NCI-H128 (cell line): ENCODE measurements at regions not wholly inside any gene's neighbourhood (a gene's known extent, or its start where the extent isn't known, plus 50 kb on each side); places are given as distances from the start of the nearest gene placed in this dataset.

Experiments
- DNase-seq: peaks from one replicate; lab custom pipeline; 2025; ENCODE audit not compliant: unreplicated experiment; lab: John Stamatoyannopoulos, UW

DNA sequence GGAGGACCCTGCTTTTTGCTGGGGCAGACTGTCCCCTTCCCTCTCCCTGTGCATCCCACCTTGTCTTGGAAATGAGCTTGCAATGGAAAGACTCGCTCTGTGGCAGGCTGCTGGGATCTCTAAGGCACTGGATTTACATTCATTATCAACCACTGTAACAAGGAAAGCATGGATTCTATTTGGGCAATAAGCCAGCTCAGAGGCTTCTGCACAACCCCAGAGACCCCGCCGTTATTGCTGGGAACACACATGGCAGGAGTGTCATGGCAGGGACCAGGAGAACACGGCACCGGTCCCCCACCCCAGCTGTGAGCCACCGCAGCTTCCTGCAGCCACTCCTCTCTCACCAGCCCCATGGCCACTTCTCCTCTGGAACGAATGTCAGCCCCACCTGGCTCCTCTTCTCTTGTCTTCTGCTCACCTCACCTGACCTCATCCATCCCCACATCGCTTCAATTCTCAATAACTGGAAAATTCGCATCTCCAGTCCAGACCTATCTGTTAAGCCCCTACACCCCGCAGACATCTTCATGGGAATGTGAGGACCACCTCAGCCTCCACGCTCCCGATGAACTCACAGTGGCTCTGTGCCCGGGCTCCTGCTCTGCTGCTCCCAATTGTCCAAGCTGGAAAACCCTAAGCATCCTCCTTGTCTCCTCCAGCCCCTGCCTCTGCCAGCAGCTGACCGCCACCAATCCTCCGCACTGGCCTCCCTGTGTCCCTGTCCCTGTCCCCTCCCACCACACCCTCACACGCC lies 181.5 kb downstream of the USP12 start:
- DNase-seq: no peak

DNA sequence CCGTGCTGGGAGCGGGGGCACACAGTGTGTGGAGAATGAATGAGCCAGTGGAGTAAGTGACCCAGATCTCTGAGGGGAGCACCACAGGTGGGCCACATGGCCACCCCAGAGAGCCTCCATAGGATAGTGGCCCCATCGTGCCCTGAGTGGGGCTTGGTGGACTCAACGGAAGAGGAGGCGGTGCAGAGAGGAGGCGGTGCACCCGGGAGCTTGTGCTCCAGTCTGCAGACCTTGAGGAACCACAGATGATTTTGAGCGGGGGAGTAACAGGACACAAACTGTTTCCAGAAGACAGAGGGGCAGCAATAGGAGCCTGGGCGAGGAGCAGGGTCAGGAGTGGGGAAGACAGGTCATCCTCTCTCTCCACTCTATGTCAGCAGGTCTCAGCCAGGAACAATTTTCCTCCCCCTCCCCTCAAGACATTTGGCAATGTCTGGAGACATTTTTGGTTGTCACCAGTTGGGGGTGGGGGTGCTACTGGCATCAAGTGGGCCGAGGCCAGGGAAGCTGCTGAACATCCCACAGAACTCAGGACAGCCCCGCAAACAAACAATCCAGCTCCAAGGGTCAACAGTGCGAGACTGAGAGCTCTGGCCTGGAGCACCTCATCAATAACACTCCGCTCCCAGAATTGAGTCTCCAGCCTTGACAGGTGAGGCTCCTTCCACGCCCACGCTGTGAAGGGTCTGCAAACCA lies 182.2 kb downstream of the USP12 start:
- no peak for DNase-seq

DNA sequence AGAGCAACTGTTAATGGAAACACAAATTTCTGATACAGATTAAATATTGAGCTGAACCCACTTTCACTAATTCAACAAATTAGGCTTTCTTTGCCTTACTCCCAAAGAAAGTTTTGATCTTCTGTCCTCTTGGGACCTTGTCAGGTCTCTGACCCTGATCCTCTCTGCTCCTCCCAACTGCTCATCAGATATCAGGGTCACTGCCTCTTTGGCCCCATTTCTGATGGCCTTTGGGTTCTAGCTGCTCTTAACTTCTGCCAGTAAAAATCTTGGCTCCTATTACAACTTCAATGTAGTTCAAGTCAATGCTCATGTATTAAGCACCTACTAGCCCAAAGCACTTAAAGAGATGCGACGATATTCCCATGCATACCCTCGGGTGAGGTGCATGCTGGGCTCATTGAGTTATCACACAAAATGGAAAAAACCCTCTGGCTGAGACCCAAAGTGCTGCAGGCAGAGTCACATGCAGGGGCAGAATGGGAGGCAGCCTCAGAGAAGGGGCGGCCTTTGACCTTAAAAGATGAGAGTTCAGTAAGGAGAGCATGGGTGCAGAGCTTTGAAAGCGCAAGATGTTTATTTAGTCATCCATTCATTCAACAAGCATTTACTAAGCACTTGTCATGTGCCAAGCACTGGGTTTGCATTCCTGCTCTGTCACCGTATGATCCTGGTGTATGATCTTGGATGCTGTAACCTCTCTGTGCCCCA lies 183.4 kb downstream of the USP12 start:
- no peak for DNase-seq

DNA sequence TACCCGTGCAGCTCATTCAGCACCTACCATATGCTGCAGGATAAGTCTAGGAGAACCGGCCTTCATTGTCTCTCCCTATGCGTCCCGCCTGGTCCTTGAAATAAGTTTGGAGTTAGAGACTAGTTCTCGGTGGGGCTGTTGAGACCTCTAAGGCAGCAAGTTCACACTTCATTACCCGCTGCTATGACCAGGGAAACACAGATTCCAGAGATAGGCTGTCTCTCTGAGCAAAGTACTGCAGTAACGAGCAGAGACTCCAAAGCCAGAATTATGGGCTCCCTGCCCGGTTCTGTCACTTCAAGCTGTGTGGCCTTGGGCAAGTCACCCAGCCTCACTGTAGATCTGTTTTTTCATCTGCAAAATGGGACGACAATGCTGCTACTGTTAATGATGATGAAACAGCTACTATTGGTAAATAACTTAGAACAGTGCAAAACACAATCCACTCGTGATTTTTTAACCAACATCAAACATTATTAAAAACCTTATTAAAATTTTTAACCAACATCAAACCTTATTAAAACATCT lies 184.1 kb downstream of the USP12 start:
- DNase-seq: no peak

DNA sequence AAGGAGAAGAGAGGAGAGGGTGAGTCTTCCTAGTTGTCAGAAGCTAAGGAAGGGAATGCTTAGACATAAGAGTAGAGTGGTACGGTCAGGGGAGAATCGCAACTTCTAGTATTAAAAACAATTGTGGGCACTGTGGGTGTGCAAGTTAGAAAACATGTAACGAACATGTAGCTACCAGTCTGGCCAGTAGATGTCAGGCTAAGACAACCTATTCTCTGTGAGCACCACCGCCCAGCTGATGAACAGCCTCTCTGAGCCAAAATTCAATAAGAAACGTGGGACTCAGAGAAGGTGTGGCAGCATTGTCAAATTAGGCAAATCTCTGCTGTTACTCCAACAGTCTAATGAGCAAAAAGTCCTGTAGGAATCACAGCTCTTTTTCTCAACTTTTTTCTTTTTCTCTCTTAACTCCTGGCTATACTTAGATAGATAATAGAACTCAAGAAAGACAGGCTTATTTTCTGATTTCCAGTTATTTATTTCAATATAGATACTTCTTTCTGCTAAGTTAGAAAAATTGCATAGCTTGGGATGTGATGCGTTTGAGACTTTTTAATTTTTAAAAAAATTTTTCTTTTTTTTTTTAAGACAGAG lies 186.2 kb downstream of the USP12 start:
- DNase-seq: peak; percentile 67

DNA sequence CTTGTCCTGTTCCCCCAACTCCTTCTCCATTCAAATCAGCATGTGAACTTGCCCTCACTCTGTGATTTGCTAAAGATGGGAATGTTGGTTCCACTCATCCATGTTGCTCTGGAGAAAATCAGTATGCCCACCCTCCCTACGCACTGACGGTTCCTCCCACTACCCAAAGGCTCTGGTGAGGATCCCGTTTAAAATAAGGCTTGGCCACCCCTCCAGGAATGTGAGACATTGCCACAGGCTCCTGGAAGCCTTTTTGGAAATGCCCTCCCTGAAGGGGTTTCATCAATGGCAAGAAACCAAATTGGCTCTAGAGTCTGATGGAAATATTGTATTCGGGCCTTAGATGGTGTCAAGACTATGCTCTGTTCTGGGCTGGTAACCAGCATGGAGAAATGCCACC lies 187.3 kb downstream of the USP12 start:
- DNase-seq: no peak

DNA sequence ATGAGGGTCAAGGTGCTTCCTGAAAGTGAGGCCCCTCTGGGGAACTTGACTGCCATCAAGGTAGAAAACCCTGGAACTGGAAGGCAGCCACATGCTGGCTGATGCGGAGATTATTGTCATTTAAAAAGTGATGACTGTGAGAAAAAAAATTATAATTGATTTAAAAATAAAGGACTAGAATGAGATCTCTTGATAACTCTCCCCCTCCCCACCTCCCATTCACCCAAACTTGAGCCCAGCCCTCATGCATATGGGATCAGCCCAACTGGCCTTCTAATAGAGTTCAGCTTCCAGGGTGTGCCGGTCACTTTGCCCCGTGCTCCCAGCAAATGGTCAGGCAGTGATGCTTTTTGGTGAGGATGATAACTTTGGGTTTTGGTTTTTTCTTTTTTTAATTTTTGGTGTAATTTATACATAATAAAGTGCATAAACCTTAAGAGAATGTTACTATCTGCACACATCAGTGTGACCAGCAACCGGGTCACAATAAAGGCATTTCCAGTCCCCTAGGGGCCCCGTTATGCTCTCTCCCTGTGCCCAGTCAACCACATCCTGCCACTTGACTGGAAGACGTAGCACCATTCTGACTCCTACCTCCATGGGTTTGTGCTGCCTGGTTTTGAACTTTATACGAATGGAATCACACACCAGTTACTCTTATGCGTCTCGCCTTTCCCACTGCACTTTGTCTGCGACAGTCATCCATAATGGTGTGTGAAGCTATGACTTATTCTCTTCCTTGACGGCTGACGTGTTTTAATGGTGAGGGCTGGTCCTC lies 187.9 kb downstream of the USP12 start:
- DNase-seq: no peak

DNA sequence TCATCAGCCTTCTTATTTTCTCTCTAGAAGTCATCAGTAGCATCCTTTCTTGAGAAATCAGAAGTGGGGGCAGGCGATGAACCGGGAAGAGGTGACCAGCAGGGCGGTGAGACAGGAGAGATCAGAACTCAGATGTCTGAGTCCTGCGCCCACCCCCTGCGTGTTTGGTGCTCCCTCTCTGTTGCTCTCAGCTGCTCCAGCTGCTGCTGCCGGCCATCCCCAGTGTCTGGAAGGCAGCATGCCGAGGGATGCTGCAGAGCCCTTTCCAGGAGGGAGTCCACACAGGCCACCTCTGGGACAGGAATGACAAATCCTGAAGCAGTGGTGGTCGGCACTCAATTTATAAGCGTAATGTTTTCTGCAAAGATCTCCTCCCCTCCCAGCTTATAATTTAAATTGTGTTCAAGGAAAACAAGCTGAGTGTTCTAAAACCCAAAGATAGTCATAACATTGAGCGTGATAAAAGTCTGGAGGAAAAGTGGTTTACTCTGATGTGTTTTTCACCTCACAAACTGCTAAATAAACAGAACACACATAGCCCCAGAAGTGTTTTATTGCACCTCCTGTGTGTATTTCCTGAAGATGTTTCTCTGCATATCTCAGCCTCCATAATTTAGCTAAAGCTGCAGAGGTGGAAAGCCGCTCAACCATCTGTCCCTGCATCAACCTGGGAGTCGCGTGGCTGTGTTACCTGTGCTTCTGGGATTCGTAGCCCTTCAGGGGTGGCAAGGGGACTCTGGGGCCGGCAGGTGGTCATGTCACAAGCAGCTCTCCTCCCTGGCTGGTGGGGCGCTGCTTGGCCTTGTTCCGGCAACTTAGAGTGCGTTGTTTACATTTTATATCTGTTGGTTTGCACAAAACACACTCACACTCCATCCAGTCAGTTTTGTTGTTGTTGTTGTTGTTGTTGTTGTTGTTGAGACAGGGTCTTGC lies 191.2 kb downstream of the USP12 start:
- DNase-seq: no peak

DNA sequence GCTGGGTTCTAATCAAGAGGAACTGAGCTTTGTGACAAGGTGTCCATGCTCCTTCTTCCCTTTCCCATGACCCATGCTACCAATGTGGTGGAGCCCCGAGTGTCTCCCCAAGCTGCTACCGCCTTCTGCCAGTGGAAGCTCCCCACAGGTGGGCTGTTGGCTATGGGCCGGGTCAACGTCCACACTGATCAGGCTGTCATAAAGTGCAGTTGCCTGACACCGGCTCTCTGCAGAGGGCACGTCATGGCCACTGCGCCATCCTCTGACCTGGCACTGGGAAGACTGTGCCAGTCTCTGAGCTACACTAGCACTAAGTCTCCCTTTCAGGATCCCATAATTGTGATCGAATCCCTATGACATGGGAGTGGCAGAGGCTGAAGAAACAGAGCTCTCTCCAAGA lies 192.3 kb downstream of the USP12 start:
- no peak for DNase-seq

DNA sequence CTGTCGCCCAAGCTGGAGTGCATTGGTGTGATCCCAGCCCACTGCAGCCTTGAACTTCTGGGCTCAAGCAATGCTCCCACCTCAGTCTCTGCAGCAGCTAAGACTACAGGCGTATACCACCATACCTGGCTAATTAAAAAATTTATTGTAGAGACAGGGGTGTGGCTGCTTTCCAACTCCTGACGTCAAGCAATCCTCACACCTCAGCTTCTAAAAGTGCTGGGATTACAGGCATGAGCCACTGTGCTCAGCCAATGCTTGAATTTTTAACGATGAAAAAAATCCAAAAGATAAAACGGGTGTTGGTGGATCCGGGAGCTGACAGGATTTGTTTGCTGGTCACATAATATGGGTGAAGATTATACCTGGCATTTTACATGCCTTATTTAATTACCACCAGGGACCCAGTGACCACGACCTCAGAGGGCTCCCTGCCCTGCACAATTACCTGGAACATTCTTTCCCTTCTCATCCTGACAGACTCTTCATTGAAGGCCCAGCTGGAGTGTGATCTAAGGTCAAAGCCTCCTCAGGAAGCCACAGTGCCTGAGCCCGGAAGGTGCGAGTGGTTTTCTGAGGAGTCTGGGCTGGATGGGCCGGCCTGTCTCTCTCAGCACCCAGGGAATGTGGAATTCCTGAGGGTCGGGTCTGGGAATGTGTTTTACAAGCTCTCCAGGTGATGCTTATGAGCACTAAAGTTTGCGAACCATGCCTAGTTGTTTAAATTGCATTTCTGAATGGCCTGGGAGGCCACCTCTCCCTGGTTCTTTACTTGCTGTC lies 193.3 kb downstream of the USP12 start:
- DNase-seq: no peak

DNA sequence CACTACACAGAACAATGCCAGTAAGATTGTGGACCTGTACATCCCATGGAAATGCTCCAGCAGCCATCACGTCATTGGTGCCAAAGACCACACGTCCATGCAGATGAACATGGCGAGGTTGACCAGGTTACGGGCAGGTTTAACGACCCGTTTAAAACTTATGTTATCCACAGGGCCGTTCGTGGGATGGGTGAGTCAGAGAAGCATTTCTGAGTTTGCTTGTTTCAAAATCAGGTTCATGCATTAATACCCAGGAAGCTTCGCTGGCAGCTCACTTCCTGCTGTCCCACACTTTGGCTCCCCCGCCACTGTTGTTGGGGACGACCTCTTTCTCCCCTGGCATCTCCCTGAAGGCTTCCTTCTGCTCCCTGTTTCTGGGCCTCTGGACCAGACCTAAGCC lies 194.1 kb downstream of the USP12 start:
- DNase-seq: no peak

DNA sequence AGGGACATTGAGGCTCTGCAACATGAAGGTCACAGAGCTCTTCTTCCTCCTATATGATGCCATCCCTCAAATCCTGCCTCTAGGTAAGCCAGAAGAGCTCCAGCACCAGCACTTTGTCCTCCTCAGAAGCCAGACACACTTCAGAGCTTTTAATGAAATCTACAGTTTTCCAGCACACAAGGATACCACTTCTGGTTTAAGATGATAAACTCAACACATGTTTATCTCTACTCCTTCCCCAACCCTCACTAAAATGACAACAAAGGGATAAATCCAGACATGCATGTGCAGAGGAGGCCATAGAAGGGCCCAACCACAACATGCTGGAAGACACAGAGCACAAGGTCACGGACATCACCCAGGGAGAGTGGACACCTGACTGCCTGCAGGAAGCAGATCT lies 195.3 kb downstream of the USP12 start:
- DNase-seq: no peak

DNA sequence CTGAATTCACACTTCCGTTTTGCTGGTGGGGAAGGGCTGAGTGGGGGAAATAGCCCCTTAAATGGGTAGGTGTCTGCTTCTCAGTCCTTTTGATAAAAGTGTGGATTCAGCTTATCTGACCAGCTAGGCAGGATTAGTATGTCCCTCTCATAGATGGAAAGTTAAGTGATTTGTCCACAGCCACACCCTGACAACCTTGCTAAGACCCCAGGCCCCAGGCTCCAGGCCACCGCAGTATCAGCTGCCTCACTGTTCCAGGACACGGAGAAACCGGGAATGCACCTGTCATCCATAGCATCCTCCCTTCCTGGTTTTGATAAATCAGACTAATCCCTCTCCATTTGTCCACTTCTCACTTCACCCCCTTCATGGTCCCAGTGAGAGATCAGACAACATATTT lies 197.7 kb downstream of the USP12 start:
- DNase-seq: no peak

DNA sequence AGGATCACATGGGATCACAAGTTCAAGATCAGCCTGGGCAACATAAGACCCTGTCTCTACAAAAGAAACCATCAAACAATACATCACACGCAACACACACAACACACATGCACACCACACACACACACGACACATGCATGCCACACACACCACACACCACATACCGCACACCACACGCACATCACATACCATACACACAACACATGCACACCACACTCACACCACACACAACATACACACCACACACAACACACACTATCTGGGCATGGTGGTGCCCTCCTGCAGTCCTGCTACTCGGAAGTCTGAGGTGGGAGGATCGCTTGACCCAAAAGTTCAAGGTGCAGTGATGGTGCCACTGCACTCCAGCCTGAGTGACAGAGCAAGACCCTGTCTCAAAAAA lies 198.3 kb downstream of the USP12 start:
- no peak for DNase-seq

DNA sequence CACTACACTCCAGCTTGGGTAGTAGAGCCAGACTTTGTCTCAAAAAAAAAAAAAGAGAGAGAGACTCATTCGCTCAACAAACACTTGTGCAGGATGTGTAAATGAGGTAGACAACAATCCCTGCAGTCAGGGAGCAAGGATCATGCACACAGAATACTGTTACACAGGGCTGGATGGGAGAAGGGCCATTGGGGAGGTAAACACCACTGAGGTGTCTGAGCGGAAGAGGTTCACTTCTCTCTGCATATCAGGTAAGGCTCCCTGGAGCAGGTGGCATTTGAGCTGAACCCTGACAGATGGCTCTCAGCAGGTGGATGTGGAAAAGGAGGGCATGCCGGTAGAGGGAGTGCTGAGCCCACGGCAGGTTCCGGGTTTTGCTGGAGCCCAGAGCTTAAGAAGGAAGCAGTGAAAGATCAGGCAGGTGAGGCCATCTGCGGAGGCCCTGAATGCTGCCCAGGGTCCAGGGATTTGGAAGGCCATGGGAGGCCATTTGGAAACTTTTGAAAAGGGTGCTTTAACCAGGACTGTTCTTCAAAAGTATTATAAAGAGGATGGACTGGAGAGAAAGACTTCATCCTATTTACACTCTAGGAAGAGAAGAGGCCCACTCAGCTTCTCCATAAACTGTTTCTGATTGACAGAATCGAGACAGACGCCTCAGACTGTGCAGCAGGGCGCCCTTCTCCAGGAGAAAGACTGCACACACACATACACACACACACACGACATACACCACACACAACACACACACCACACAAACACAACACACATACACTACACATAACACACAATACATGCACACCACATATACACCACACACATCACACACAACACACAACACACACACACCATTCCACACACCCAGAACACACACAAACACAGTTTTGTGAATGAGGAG lies 199.4 kb downstream of the USP12 start:
- DNase-seq: no peak

DNA sequence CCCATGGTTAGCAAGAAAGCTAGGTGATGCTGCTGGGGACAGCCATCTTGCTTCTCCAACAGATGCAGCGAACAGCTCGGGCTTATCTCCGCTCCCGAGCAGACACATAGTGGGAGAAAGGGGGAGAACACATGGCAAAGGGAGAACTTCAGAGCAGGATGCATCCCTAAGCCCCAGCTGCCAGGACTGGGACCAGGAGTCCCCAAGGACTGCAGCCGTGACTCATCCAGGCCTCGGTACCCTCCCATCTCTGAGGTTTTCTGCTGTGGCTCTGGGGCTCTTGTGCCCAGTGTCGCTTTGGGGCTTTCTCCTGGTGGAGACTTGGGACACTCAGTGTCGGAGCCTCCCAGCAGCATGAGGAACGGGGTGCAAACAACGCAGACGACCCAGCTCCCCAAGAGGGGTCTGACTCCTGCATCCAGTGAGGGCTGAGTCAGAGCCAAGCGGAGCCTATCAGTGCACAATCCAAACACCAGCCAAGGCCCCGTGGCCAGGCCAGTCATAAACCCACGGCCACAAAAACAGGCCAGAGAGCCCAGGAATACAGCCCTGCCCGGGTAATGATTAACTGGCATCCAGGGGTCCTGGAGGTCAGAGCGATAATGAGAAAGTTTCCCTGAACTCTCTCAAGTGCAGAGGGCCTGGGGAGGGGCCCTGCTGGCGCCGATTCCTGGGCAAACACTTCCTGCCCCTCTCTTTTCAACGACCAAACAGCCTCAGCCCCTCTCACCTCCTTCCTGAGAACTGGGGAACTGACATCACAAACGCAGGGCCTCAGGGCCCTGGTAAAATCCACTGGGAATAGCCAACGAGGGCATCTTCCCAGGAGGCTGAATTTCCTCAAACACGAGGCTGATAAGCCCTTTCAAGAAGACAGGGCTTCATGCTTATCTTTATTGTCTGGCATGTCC lies 202.9 kb downstream of the USP12 start:
- no peak for DNase-seq
